ENCODE measurements at regions not wholly inside any gene's neighbourhood (a gene's known extent, or its start where the extent isn't known, plus 50 kb on each side); places are given as distances from the start of the nearest gene placed in this dataset.

- TF ChIP-seq CTCF (IDR thresholded peaks at IDR 0.05) (no peak), POLR2A (IDR thresholded peaks at IDR 0.05) (no peak)
These were observed 52.0 kb upstream of the NPAS1 start for GRCh38 chr19:46967578-46968032.
